SK-N-SH treated with all-trans-retinoic acid at 6 μM for 48 hours (cell line): ENCODE measurements at regions not wholly inside any gene's neighbourhood (a gene's known extent, or its start where the extent isn't known, plus 50 kb on each side); places are given as distances from the start of the nearest gene placed in this dataset.

Experiments used
- ARNTL ChIP-seq: fragments of 450-650 bp; formaldehyde crosslinking; IDR thresholded peaks from 2 replicates; pipeline ENCODE4 v1.5.0; 2020; ENCODE audit warnings: low read depth, mild to moderate bottlenecking, moderate library complexity, borderline replicate concordance
- PPARA ChIP-seq: fragments of 250-450 bp; sonication (Bioruptor Pico); IDR thresholded peaks from 2 replicates; pipeline ENCODE4 v1.5.0; 2020; ENCODE audit warnings: mild to moderate bottlenecking, borderline replicate concordance
- RARB ChIP-seq: fragments of 250-450 bp; sonication (Bioruptor Pico); IDR thresholded peaks from 2 replicates; pipeline ENCODE4 v1.8.0; 2021; ENCODE audit warnings: mild to moderate bottlenecking, moderate library complexity
- TOX ChIP-seq: fragments of 250-450 bp; sonication (Bioruptor Pico); IDR thresholded peaks from 2 replicates; pipeline ENCODE4 v1.8.0; 2021; ENCODE audit warnings: mild to moderate bottlenecking, moderate library complexity, borderline replicate concordance
- ZC3H10 ChIP-seq: fragments of 250-450 bp; sonication (Bioruptor Pico); IDR thresholded peaks from 2 replicates; pipeline ENCODE4 v1.5.1; 2021; ENCODE audit warnings: mild to moderate bottlenecking, moderate library complexity
- ZFP3 ChIP-seq: fragments of 250-450 bp; sonication (Bioruptor Pico); IDR thresholded peaks from 2 replicates; pipeline ENCODE4 v1.5.0; 2020; ENCODE audit warnings: mild to moderate bottlenecking, moderate library complexity
- ZFP30 ChIP-seq: fragments of 450-650 bp; formaldehyde crosslinking; IDR thresholded peaks from 2 replicates; pipeline ENCODE4 v1.5.0; 2022; ENCODE audit warnings: mild to moderate bottlenecking, moderate library complexity
- ZNF565 ChIP-seq: fragments of 450-650 bp; formaldehyde crosslinking; conservative IDR thresholded peaks from 2 replicates; pipeline ENCODE4 v1.5.0; 2020; ENCODE audit warnings: low read depth, mild to moderate bottlenecking, moderate library complexity
- ZNF70 ChIP-seq: fragments of 450-650 bp; formaldehyde crosslinking; IDR thresholded peaks from 2 replicates; pipeline ENCODE4 v1.5.0; 2020; ENCODE audit warnings: mild to moderate bottlenecking, moderate library complexity
- ZNF8 ChIP-seq: fragments of 450-650 bp; formaldehyde crosslinking; IDR thresholded peaks from 2 replicates; pipeline ENCODE4 v1.5.0; 2020; ENCODE audit warnings: mild to moderate bottlenecking, moderate library complexity
- TF ChIP-seq, protein P1 (sequence below): fragments of 250-450 bp; sonication (Bioruptor Pico); IDR thresholded peaks from 2 replicates; pipeline ENCODE4 v1.5.1; 2021; ENCODE audit warnings: mild to moderate bottlenecking, moderate library complexity
- TF ChIP-seq, protein P2 (sequence below): fragments of 250-450 bp; sonication (Bioruptor Pico); IDR thresholded peaks from 2 replicates; pipeline ENCODE4 v1.8.0; 2020; ENCODE audit warnings: mild to moderate bottlenecking, moderate library complexity, borderline replicate concordance
- TF ChIP-seq, protein P3 (sequence below): fragments of 250-450 bp; sonication (Bioruptor Pico); IDR thresholded peaks from 2 replicates; pipeline ENCODE4 v1.5.1; 2020; ENCODE audit warnings: low read depth, mild to moderate bottlenecking, moderate library complexity
- TF ChIP-seq, protein P4 (sequence below): fragments of 250-450 bp; sonication (Bioruptor Pico); IDR thresholded peaks from 2 replicates; pipeline ENCODE4 v1.8.0; 2021; ENCODE audit warnings: low read depth, mild to moderate bottlenecking, moderate library complexity, borderline replicate concordance

DNA sequence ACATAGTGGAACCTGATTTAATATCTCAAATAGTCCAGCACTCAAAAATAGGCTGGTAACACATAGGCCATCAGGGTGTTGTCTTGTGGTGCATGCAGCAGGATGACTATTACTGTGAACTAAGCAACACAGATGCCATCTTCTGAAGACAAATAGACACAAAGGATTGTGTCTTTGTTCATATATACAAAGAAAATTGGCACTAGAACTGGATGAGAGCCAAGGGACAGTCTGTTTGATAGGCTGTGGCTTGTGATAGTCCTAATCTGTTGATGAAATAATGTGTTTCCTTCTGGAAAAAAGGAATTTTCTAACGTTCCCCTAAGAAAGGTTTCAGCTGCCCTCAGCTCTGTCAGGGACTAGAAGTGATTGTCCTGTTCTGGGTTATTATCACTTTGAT lies 129.8 kb downstream of the TPBG start:
- TF ChIP-seq ZC3H10 (no peak), ARNTL (CRISPR knock-in tag) (no peak), ZFP30 (CRISPR knock-in tag) (no peak), ZNF565 (no peak), ZNF70 (no peak), ZNF8 (CRISPR knock-in tag) (no peak), TOX (CRISPR knock-in tag) (no peak), PPARA (CRISPR knock-in tag) (no peak), ZFP3 (CRISPR knock-in tag) (no peak), RARB (CRISPR knock-in tag) (no peak)
- TF ChIP-seq, protein P1, sequence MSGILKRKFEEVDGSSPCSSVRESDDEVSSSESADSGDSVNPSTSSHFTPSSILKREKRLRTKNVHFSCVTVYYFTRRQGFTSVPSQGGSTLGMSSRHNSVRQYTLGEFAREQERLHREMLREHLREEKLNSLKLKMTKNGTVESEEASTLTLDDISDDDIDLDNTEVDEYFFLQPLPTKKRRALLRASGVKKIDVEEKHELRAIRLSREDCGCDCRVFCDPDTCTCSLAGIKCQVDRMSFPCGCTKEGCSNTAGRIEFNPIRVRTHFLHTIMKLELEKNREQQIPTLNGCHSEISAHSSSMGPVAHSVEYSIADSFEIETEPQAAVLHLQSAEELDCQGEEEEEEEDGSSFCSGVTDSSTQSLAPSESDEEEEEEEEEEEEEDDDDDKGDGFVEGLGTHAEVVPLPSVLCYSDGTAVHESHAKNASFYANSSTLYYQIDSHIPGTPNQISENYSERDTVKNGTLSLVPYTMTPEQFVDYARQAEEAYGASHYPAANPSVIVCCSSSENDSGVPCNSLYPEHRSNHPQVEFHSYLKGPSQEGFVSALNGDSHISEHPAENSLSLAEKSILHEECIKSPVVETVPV (CRISPR knock-in tag), result no peak
- TF ChIP-seq, protein P2, sequence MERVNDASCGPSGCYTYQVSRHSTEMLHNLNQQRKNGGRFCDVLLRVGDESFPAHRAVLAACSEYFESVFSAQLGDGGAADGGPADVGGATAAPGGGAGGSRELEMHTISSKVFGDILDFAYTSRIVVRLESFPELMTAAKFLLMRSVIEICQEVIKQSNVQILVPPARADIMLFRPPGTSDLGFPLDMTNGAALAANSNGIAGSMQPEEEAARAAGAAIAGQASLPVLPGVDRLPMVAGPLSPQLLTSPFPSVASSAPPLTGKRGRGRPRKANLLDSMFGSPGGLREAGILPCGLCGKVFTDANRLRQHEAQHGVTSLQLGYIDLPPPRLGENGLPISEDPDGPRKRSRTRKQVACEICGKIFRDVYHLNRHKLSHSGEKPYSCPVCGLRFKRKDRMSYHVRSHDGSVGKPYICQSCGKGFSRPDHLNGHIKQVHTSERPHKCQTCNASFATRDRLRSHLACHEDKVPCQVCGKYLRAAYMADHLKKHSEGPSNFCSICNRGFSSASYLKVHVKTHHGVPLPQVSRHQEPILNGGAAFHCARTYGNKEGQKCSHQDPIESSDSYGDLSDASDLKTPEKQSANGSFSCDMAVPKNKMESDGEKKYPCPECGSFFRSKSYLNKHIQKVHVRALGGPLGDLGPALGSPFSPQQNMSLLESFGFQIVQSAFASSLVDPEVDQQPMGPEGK (CRISPR knock-in tag), result no peak
- TF ChIP-seq, protein P3, sequence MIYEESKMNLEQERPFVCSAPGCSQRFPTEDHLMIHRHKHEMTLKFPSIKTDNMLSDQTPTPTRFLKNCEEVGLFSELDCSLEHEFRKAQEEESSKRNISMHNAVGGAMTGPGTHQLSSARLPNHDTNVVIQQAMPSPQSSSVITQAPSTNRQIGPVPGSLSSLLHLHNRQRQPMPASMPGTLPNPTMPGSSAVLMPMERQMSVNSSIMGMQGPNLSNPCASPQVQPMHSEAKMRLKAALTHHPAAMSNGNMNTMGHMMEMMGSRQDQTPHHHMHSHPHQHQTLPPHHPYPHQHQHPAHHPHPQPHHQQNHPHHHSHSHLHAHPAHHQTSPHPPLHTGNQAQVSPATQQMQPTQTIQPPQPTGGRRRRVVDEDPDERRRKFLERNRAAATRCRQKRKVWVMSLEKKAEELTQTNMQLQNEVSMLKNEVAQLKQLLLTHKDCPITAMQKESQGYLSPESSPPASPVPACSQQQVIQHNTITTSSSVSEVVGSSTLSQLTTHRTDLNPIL (CRISPR knock-in tag), result no peak
- TF ChIP-seq, protein P4, sequence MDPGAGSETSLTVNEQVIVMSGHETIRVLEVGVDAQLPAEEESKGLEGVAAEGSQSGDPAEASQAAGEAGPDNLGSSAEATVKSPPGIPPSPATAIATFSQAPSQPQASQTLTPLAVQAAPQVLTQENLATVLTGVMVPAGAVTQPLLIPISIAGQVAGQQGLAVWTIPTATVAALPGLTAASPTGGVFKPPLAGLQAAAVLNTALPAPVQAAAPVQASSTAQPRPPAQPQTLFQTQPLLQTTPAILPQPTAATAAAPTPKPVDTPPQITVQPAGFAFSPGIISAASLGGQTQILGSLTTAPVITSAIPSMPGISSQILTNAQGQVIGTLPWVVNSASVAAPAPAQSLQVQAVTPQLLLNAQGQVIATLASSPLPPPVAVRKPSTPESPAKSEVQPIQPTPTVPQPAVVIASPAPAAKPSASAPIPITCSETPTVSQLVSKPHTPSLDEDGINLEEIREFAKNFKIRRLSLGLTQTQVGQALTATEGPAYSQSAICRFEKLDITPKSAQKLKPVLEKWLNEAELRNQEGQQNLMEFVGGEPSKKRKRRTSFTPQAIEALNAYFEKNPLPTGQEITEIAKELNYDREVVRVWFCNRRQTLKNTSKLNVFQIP (CRISPR knock-in tag), result no peak
